Uterus (tissue), 3 donors: ENCODE measurements at regions not wholly inside any gene's neighbourhood (a gene's known extent, or its start where the extent isn't known, plus 50 kb on each side); places are given as distances from the start of the nearest gene placed in this dataset.

Source experiments
- DNase-seq, 2 donors: peaks; one replicate each; pipeline ENCODE4 v3.0.0-alpha.2; 2019 to 2020
- H3K27ac ChIP-seq, 2 donors: fragments of 200-600 bp; sonication (generic); 1 replicate in 1 of 2; 2 replicates in 1 of 2; pipeline ENCODE4 v1.5.1; 2016 to 2018
- H3K27me3 ChIP-seq, 2 donors: fragments of 200-600 bp; sonication (generic); one replicate each; pipeline ENCODE4 v1.5.1; 2018 to 2019; ENCODE audit warnings: control low read depth in 1 of 2
- H3K36me3 ChIP-seq, 2 donors: fragments of 200-600 bp; sonication (generic); one replicate each; pipeline ENCODE4 v1.5.1; 2019; ENCODE audit warnings: control low read depth in 1 of 2
- H3K4me1 ChIP-seq, 2 donors: fragments of 200-600 bp; sonication (generic); one replicate each; pipeline ENCODE4 v1.5.1; 2018 to 2019; ENCODE audit warnings: control low read depth in 1 of 2
- H3K4me3 ChIP-seq, 2 donors: fragments of 200-600 bp; sonication (generic); 1 replicate in 1 of 2; 2 replicates in 1 of 2; pipeline ENCODE4 v1.5.1; 2018 to 2019; ENCODE audit warnings: mild to moderate bottlenecking in 1 of 2
- H3K9me3 ChIP-seq, 2 donors: fragments of 200-600 bp; sonication (generic); one replicate each; pipeline ENCODE4 v1.5.1; 2019; ENCODE audit warnings: control low read depth in 1 of 2
- CTCF ChIP-seq, 4 experiments: fragments of 200-600 bp in 2 of 4; fragments of 450-650 bp in 2 of 4; sonication (generic) in 2 of 4; IDR thresholded peaks; one replicate each; pipeline ENCODE4 v1.5.1; 2016 to 2019; ENCODE audit warnings: antibody characterized with exemption in 4 of 4, mild to moderate bottlenecking in 2 of 4, moderate library complexity in 1 of 4
- POLR2A ChIP-seq, 2 donors: fragments of 450-650 bp; IDR thresholded peaks; one replicate each; pipeline ENCODE4 v1.6.1; 2016; ENCODE audit warnings: antibody characterized with exemption in 2 of 2, mild to moderate bottlenecking in 1 of 2, moderate library complexity in 1 of 2
- intact Hi-C: fragments of 100-400 bp; cut with DNase I; formaldehyde crosslinking; loops from one replicate; pipeline ENCODE4 v1.15.1; 2023; ENCODE audit warnings: low total_unique reads
- donor health status: DM: yes; HTN: yes; CAD: no.

- TF ChIP-seq POLR2A (IDR thresholded peaks at IDR 0.05) (no peak), CTCF (IDR thresholded peaks at IDR 0.05) (no peak)
- no peaks in the 10 kb centered on the region for H3K36me3 ChIP-seq
- intact Hi-C loops, result no loop called here
Measured at GRCh38 chr3:144523396-144523795, 551.8 kb downstream of the DIPK2A start.

GRCh38 chr3:144524531-144524930 lies 552.9 kb downstream of the DIPK2A start:
- Histone ChIP-seq H3K36me3 (no peaks in the 10 kb centered on the region), H3K9me3 (no peaks in the 10 kb centered on the region), H3K4me1 (no peaks in the 10 kb centered on the region), H3K27ac (no peak overlapping the region), H3K27me3 (peaks cover 0 to 4% of the 10 kb centered on the region in 2 donors), H3K4me3 (no peak overlapping the region)
- TF ChIP-seq POLR2A (IDR thresholded peaks at IDR 0.05) (no peak), CTCF (IDR thresholded peaks at IDR 0.05) (no peak)
- no peak for DNase-seq
- intact Hi-C loops, result no loop called here

More at GRCh38 chr3:144523396-144523795, 551.8 kb downstream of the DIPK2A start:
- Histone ChIP-seq H3K27me3 (peaks cover 0 to 4% of the 10 kb centered on the region in 2 donors), H3K27ac (no peak overlapping the region), H3K9me3 (no peaks in the 10 kb centered on the region), H3K4me3 (no peak overlapping the region), H3K4me1 (no peaks in the 10 kb centered on the region)
- no peak for DNase-seq

GRCh38 chr3:144529566-144529965 lies 557.9 kb downstream of the DIPK2A start:
- intact Hi-C loops, result no loop called here
- no peak for DNase-seq
- no peaks in the 10 kb centered on the region for H3K27me3 ChIP-seq
- H3K27ac ChIP-seq, result no peak overlapping the region
- no peaks in the 10 kb centered on the region for H3K9me3 ChIP-seq
- H3K36me3 ChIP-seq, result no peaks in the 10 kb centered on the region
- H3K4me3 ChIP-seq, result no peak overlapping the region
- H3K4me1 ChIP-seq, result no peaks in the 10 kb centered on the region
- TF ChIP-seq CTCF (IDR thresholded peaks at IDR 0.05) (no peak), POLR2A (IDR thresholded peaks at IDR 0.05) (no peak)

- no peak overlapping the region for H3K27ac ChIP-seq
- H3K27me3 ChIP-seq, result no peaks in the 10 kb centered on the region
- no peaks in the 10 kb centered on the region for H3K4me1 ChIP-seq
- H3K4me3 ChIP-seq, result no peak overlapping the region
- no peaks in the 10 kb centered on the region for H3K36me3 ChIP-seq
- DNase-seq, result no peak
- intact Hi-C loops, result no loop called here
- no peak for TF ChIP-seq POLR2A (IDR thresholded peaks at IDR 0.05)
- no peak for TF ChIP-seq CTCF (IDR thresholded peaks at IDR 0.05)
- H3K9me3 ChIP-seq, result no peaks in the 10 kb centered on the region
Measured at GRCh38 chr3:144544871-144545270, 573.2 kb downstream of the DIPK2A start.

GRCh38 chr3:144546539-144546938 lies 574.9 kb downstream of the DIPK2A start:
- Histone ChIP-seq H3K36me3 (no peaks in the 10 kb centered on the region), H3K4me1 (no peaks in the 10 kb centered on the region), H3K9me3 (no peaks in the 10 kb centered on the region), H3K27ac (no peak overlapping the region), H3K4me3 (no peak overlapping the region), H3K27me3 (no peaks in the 10 kb centered on the region)
- intact Hi-C loops, result no loop called here
- no peak for TF ChIP-seq CTCF (IDR thresholded peaks at IDR 0.05)
- no peak for TF ChIP-seq POLR2A (IDR thresholded peaks at IDR 0.05)
- DNase-seq, result no peak
